ENCODE measurements at regions not wholly inside any gene's neighbourhood (a gene's known extent, or its start where the extent isn't known, plus 50 kb on each side); places are given as distances from the start of the nearest gene placed in this dataset.

DNA sequence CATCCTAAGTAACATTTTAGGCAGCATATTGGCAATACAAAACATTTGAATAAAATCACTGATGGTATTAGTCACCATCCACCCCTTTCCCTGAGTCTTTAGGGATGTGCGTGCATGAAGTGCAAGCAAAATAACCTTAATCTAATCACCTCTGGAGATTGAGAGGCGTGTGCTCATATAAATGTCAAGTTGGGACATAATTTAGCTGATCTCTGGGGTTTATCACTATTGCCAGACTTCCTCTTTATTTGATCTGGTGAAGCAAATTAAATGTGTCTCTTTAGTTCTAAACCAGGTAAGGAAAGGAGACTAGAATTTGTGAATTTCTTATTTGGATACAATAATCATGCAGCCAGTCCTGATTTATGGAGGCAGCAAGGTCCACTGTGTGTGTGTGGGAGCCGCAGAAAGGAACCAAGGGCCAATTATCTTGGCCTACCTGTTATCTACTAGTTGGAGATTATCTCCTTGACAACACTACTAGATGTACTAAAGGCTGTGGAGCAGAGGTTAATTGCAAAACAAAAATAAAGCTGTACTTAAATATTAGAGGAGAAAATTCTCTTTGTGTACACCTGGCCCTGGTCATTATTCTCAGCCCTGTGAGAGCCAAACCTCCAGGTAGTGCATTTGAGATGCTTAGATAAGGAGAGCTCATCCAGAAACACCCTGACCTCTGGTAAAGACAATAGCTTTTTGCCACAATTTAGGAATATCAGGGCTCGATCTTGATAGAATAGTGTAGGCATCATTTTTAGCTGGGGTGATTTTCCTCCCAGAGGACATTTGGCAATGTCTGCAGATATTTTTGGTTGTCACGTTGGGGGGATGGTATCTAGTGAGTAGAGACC is 78.2 kb downstream of the HRH4 start:
- DNase-seq, result no peak
- H3K4me3 ChIP-seq (ENCODE audit: low read depth, low read length), result no peak overlapping the region
- H3K27ac ChIP-seq, result no peak overlapping the region
- no peak for TF ChIP-seq CTCF (IDR thresholded peaks at IDR 0.05; ENCODE audit: low read depth, low read length, missing control alignments)
- H3K27me3 ChIP-seq (replicated peaks), result no peaks in the 10 kb centered on the region
- H3K36me3 ChIP-seq (replicated peaks), result no peaks in the 10 kb centered on the region
- in situ Hi-C loops (cut with HindIII; ENCODE audit: low pct_ligation_motif_present, low sequenced_read_pairs), result no loop called here

DNA sequence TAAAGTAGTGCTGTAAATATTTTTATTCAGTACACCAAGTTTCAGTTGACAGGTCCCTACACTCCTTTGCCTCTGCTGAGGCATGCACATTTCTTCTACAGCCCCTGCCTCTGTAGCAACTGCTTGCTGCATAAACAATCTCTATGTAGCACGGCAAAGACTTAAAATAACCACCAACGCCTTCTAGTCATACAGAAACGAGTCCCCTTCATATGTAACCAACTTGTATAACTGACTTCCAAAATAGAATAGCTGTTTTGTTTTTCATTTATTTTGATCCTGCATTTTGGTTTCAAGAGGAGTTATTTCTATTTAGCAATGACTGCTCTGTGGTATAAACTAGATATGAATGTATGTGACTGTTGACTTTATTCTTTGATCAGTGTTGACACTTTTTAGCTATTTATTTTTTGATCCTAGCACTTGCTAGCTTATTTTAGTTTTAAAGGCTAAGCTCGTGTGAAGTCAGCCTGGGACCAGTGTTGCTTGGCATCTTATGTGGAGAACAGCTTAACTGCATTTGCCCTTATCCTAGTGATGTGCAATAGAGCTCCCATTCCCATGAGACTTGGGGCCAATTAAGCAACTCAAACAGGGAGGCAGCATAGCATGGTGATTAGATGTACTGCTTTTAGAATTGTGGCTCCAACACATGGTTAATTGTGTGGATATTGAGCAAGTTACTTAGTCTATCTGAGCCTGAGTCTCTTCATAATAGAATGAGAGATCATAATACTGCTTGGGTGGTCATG is 79.6 kb downstream of the HRH4 start:
- Histone ChIP-seq H3K4me3 (ENCODE audit: low read depth, low read length) (no peak overlapping the region), H3K27me3 (replicated peaks) (no peaks in the 10 kb centered on the region), H3K36me3 (replicated peaks) (no peaks in the 10 kb centered on the region), H3K27ac (no peak overlapping the region)
- in situ Hi-C loops (cut with HindIII; ENCODE audit: low pct_ligation_motif_present, low sequenced_read_pairs), result no loop called here
- TF ChIP-seq CTCF (IDR thresholded peaks at IDR 0.05; ENCODE audit: low read depth, low read length, missing control alignments), result no peak
- no peak for DNase-seq

DNA sequence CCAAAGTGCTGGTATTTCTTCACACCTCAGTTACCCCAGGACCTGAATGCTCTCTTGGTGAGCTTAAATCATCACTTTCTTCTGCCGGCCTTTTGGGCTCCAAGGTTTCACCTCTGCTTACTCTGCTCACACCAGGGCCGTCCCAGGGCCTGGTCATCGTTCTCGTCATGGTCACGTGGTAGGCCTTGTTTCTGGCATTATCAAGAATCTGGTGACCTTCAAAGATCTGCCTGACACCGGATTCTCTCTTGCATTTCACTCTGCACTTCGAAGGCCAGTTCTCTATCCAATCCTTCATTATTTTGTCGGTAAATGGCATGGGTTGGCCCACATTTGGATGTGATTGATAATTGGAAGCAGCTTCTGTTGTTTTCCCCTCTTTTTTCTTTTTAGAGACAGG is 80.5 kb downstream of the HRH4 start:
- in situ Hi-C loops (cut with HindIII; ENCODE audit: low pct_ligation_motif_present, low sequenced_read_pairs), result no loop called here
- TF ChIP-seq CTCF (IDR thresholded peaks at IDR 0.05; ENCODE audit: low read depth, low read length, missing control alignments), result no peak
- no peak for DNase-seq
- H3K27ac ChIP-seq, result no peak overlapping the region
- no peaks in the 10 kb centered on the region for H3K27me3 ChIP-seq (replicated peaks)
- no peaks in the 10 kb centered on the region for H3K36me3 ChIP-seq (replicated peaks)
- no peak overlapping the region for H3K4me3 ChIP-seq (ENCODE audit: low read depth, low read length)

DNA sequence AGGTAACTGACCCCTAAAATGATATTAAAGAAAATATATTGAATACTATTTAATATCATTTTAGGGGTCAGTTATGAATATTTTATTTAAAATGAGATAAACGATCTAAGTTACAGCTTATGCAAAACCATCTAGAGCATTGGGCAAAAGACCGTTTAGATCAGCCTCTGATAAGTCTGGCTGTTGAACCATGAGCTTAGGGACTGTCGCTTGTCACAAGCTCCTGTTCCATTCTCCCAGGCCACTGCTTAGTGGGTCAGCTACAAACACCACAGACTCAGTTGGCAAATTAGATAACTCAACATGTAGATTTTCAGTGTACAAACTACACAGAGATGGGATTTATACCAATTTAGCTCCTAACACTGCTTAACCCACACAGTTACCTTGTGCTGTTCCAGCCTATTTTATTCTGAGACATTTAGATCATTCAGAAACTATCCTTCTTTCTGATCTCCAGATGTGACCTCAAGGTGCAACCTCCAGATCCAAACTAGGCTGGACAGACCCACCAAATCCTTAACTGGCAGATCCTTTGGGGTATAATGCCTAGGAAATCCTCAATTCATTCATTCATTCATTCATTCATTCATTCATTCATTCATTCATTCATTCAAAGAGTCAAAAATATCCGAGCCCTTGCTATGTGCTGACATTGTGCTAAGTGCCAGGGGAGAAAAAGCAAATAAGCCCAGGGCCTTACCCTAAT is 82.8 kb downstream of the HRH4 start:
- TF ChIP-seq CTCF (IDR thresholded peaks at IDR 0.05; ENCODE audit: low read depth, low read length, missing control alignments), result no peak
- Histone ChIP-seq H3K27ac (no peak overlapping the region), H3K36me3 (replicated peaks) (no peaks in the 10 kb centered on the region), H3K4me3 (ENCODE audit: low read depth, low read length) (no peak overlapping the region), H3K27me3 (replicated peaks) (no peaks in the 10 kb centered on the region)
- no peak for DNase-seq
- in situ Hi-C loops (cut with HindIII; ENCODE audit: low pct_ligation_motif_present, low sequenced_read_pairs), result no loop called here

GRCh38 chr18:24543795-24544498 is 83.5 kb downstream of the HRH4 start:
- Histone ChIP-seq H3K27ac (no peak overlapping the region), H3K36me3 (replicated peaks) (no peaks in the 10 kb centered on the region), H3K27me3 (replicated peaks) (no peaks in the 10 kb centered on the region), H3K4me3 (ENCODE audit: low read depth, low read length) (no peak overlapping the region)
- DNase-seq, result no peak
- no peak for TF ChIP-seq CTCF (IDR thresholded peaks at IDR 0.05; ENCODE audit: low read depth, low read length, missing control alignments)
- in situ Hi-C loops (cut with HindIII; ENCODE audit: low pct_ligation_motif_present, low sequenced_read_pairs), result no loop called here

All from brain microvascular endothelial cell (primary cell).